Chondrocyte (in vitro differentiated cells): ENCODE measurements at regions not wholly inside any gene's neighbourhood (a gene's known extent, or its start where the extent isn't known, plus 50 kb on each side); places are given as distances from the start of the nearest gene placed in this dataset.

Experiments
- DNase-seq: peaks from one replicate; pipeline ENCODE4 v3.0.0; 2021; ENCODE audit warnings: mixed read lengths, low spot score
- H3K27ac Mint-ChIP-seq: one replicate; pipeline ENCODE4 v1.8.0; 2021; ENCODE audit warnings: mild to moderate bottlenecking, moderate library complexity, mixed read lengths; ENCODE audit not compliant: unreplicated experiment
- H3K27me3 Mint-ChIP-seq: 2 replicates; pipeline ENCODE4 v1.8.0; 2021; ENCODE audit warnings: low read depth, mixed read lengths
- H3K36me3 Mint-ChIP-seq: 2 replicates; pipeline ENCODE4 v1.8.0; 2021; ENCODE audit warnings: low read depth, mixed read lengths
- H3K4me1 Mint-ChIP-seq: 2 replicates; pipeline ENCODE4 v1.8.0; 2021; ENCODE audit warnings: low read depth, mild to moderate bottlenecking, mixed read lengths
- H3K4me3 Mint-ChIP-seq: one replicate; pipeline ENCODE4 v1.8.0; 2021; ENCODE audit warnings: mild to moderate bottlenecking, moderate library complexity, mixed read lengths; ENCODE audit not compliant: unreplicated experiment
- H3K9me3 Mint-ChIP-seq: 2 replicates; pipeline ENCODE4 v1.8.0; 2021; ENCODE audit warnings: low read depth, mixed read lengths
- CTCF ChIP-seq: fragments of 200-600 bp; sonication (generic); IDR thresholded peaks from 2 replicates; pipeline ENCODE4 v1.5.0; 2021; ENCODE audit warnings: antibody characterized with exemption, mild to moderate bottlenecking, moderate library complexity

- Mint-ChIP-seq H3K9me3 (no peaks in the 10 kb centered on the region), H3K27ac (no peak overlapping the region), H3K4me3 (no peak overlapping the region), H3K36me3 (no peaks in the 10 kb centered on the region), H3K27me3 (no peaks in the 10 kb centered on the region), H3K4me1 (peaks cover 11% of the 10 kb centered on the region)
- DNase-seq = no peak
- TF ChIP-seq CTCF = no peak
Measured at GRCh38 chr5:53327811-53328334, 152.6 kb upstream of the FST start.

- Mint-ChIP-seq H3K4me3 (no peak overlapping the region), H3K27ac (no peak overlapping the region), H3K9me3 (no peaks in the 10 kb centered on the region), H3K4me1 (peaks cover 22% of the 10 kb centered on the region), H3K36me3 (no peaks in the 10 kb centered on the region), H3K27me3 (no peaks in the 10 kb centered on the region)
- TF ChIP-seq CTCF = no peak
- no peak for DNase-seq
Measured at GRCh38 chr5:53330491-53330890, 149.9 kb upstream of the FST start.

- TF ChIP-seq CTCF = no peak
- Mint-ChIP-seq H3K36me3 (no peaks in the 10 kb centered on the region), H3K27me3 (no peaks in the 10 kb centered on the region), H3K27ac (no peak overlapping the region), H3K4me3 (no peak overlapping the region), H3K4me1 (peaks cover 19% of the 10 kb centered on the region), H3K9me3 (no peaks in the 10 kb centered on the region)
- DNase-seq = no peak
Measured at GRCh38 chr5:53331463-53331862, 149.0 kb upstream of the FST start.

GRCh38 chr5:53333160-53333559, 147.3 kb upstream of the FST start:
- Mint-ChIP-seq H3K27me3 (no peaks in the 10 kb centered on the region), H3K4me1 (peaks cover 19% of the 10 kb centered on the region), H3K4me3 (no peak overlapping the region), H3K9me3 (no peaks in the 10 kb centered on the region), H3K36me3 (no peaks in the 10 kb centered on the region), H3K27ac (no peak overlapping the region)
- TF ChIP-seq CTCF = no peak
- DNase-seq = no peak

- H3K27ac Mint-ChIP-seq = no peak overlapping the region
- DNase-seq = no peak
- no peaks in the 10 kb centered on the region for H3K36me3 Mint-ChIP-seq
- no peaks in the 10 kb centered on the region for H3K9me3 Mint-ChIP-seq
- H3K27me3 Mint-ChIP-seq = no peaks in the 10 kb centered on the region
- peaks cover 20% of the 10 kb centered on the region for H3K4me1 Mint-ChIP-seq
- H3K4me3 Mint-ChIP-seq = no peak overlapping the region
- no peak for TF ChIP-seq CTCF
Measured at GRCh38 chr5:53334431-53334941, 145.9 kb upstream of the FST start.
